ENCODE measurements at regions not wholly inside any gene's neighbourhood (a gene's known extent, or its start where the extent isn't known, plus 50 kb on each side); places are given as distances from the start of the nearest gene placed in this dataset.

DNA sequence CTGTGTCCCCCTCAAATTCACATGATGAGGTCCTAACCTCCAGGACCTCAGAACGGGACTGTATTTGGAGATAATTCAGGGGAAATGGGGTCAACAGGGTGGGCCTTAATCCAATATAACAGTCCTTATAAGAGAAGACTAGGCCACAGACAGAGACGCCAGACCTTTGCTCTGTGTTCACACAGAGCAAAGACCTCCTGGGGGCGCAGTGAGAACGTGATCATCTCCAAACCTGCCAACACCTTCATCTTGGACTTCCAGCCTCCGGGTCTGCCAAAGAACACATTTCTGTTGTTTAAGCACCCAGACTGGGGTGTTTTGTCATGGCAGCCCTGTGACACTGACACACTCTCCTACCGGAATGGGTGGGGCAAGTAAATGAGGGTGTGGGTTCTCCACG, 250.2 kb downstream of the MN1 start:
- TF ChIP-seq, protein P1, sequence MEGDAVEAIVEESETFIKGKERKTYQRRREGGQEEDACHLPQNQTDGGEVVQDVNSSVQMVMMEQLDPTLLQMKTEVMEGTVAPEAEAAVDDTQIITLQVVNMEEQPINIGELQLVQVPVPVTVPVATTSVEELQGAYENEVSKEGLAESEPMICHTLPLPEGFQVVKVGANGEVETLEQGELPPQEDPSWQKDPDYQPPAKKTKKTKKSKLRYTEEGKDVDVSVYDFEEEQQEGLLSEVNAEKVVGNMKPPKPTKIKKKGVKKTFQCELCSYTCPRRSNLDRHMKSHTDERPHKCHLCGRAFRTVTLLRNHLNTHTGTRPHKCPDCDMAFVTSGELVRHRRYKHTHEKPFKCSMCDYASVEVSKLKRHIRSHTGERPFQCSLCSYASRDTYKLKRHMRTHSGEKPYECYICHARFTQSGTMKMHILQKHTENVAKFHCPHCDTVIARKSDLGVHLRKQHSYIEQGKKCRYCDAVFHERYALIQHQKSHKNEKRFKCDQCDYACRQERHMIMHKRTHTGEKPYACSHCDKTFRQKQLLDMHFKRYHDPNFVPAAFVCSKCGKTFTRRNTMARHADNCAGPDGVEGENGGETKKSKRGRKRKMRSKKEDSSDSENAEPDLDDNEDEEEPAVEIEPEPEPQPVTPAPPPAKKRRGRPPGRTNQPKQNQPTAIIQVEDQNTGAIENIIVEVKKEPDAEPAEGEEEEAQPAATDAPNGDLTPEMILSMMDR (IDR thresholded peaks at IDR 0.05) = no peak
- TF ChIP-seq POLR2AphosphoS5 (IDR thresholded peaks at IDR 0.05) = no peak

Data from stomach (tissue), 4 donors.